ENCODE measurements at regions not wholly inside any gene's neighbourhood (a gene's known extent, or its start where the extent isn't known, plus 50 kb on each side); places are given as distances from the start of the nearest gene placed in this dataset.

DNA sequence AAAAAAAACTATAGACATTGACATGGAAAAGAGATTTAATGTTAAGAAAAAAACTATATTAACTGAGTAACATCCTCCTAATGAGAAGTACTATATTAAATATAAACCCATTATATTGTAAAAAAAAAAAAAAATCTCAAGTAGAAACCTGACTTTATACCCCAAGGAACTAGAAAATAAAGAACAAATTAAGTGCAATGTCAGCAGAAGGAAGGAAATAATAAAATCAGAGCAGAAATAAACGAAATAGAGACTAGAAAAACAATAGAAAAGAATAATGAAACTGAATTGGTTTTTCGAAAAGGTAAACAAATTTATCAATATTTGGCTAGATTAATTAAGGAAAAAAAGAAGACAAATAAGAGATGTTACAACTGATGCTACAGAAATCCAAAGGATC, 329.1 kb upstream of the ZNF608 start:
- no peak for TF ChIP-seq GATA2 (IDR thresholded peaks at IDR 0.05; ENCODE audit: low read depth, low read length)
- TF ChIP-seq GATA3 (IDR thresholded peaks at IDR 0.05; ENCODE audit: low read depth, low read length) = no peak

All from SH-SY5Y (cell line).